Neuronal stem cell (in vitro differentiated cells): ENCODE measurements at regions not wholly inside any gene's neighbourhood (a gene's known extent, or its start where the extent isn't known, plus 50 kb on each side); places are given as distances from the start of the nearest gene placed in this dataset.
"Not testable (repeated sequence)": the region's sequence is repeated elsewhere in the genome, so short reads cannot be mapped to it uniquely, and the experiment has no call there.

Source experiments
- DNase-seq: peaks from one replicate; pipeline ENCODE4 v3.0.0-alpha.2; 2013; ENCODE audit warnings: low spot score
- H2AFZ ChIP-seq: one replicate; pipeline ENCODE4 v1.6.1; 2013; ENCODE audit warnings: mild to moderate bottlenecking, low read length, inconsistent platforms
- H2AK5ac ChIP-seq: 2 replicates; pipeline ENCODE4 v1.6.1; 2013; ENCODE audit warnings: low read depth, mild to moderate bottlenecking, inconsistent platforms, low read length, moderate library complexity, mixed read lengths
- H2BK120ac ChIP-seq: 2 replicates; pipeline ENCODE4 v1.6.1; 2013; ENCODE audit warnings: low read depth, mild to moderate bottlenecking, inconsistent platforms, low read length, moderate library complexity, mixed read lengths
- H2BK12ac ChIP-seq: one replicate; pipeline ENCODE4 v1.6.1; 2013; ENCODE audit warnings: low read length, inconsistent platforms
- H2BK15ac ChIP-seq: 2 replicates; pipeline ENCODE4 v1.6.1; 2013; ENCODE audit warnings: mild to moderate bottlenecking, low read length, inconsistent platforms, mixed read lengths
- H2BK5ac ChIP-seq: one replicate; pipeline ENCODE4 v1.6.1; 2013; ENCODE audit warnings: inconsistent platforms, mild to moderate bottlenecking, low read length, moderate library complexity
- H3K14ac ChIP-seq: one replicate; pipeline ENCODE4 v1.6.1; 2013; ENCODE audit warnings: low read length, inconsistent platforms
- H3K18ac ChIP-seq: 2 replicates; pipeline ENCODE4 v1.6.1; 2013; ENCODE audit warnings: low read length, inconsistent platforms
- H3K23ac ChIP-seq: 2 replicates; pipeline ENCODE4 v1.6.1; 2013; ENCODE audit warnings: low read depth, mild to moderate bottlenecking, mixed read lengths, low read length, inconsistent platforms; ENCODE audit not compliant: poor library complexity
- H3K27ac ChIP-seq: replicated peaks from 3 replicates; pipeline ENCODE4 v1.5.1; 2013; ENCODE audit warnings: low read length, inconsistent platforms
- H3K27me3 ChIP-seq, 3 experiments: 2 replicates each; pipeline ENCODE4 v1.6.1; 2013; ENCODE audit warnings: low read length in 3 of 3, mild to moderate bottlenecking in 2 of 3, inconsistent platforms in 1 of 3, low read depth in 1 of 3, mixed read lengths in 1 of 3, moderate library complexity in 1 of 3; ENCODE audit not compliant: control insufficient read depth in 3 of 3, insufficient read depth in 3 of 3
- H3K36me3 ChIP-seq, 2 donors: replicated peaks in 1 of 2; 2 replicates each; pipeline ENCODE4 v1.6.1; 2013; ENCODE audit warnings: low read length in 2 of 2; ENCODE audit not compliant: control insufficient read depth in 2 of 2, insufficient read depth in 2 of 2
- H3K4ac ChIP-seq: 2 replicates; pipeline ENCODE4 v1.6.1; 2013; ENCODE audit warnings: inconsistent platforms, mild to moderate bottlenecking, low read length, moderate library complexity
- H3K4me1 ChIP-seq, 2 donors: 1 replicate in 1 of 2; 2 replicates in 1 of 2; pipeline ENCODE4 v1.6.1; 2013; ENCODE audit warnings: low read length in 2 of 2, low read depth in 1 of 2; ENCODE audit not compliant: control insufficient read depth in 2 of 2, insufficient read depth in 1 of 2
- H3K4me2 ChIP-seq: one replicate; pipeline ENCODE4 v1.6.1; 2013; ENCODE audit warnings: mild to moderate bottlenecking, low read length, inconsistent platforms; ENCODE audit not compliant: insufficient read depth, poor library complexity, severe bottlenecking
- H3K4me3 ChIP-seq, 2 donors: 2 replicates each; pipeline ENCODE4 v1.5.1; 2013; ENCODE audit warnings: low read length in 2 of 2, mild to moderate bottlenecking in 2 of 2, inconsistent platforms in 1 of 2, moderate library complexity in 1 of 2
- H3K79me1 ChIP-seq: one replicate; pipeline ENCODE4 v1.6.1; 2013; ENCODE audit warnings: low read depth, mild to moderate bottlenecking, inconsistent platforms, low read length, moderate library complexity
- H3K9ac ChIP-seq: one replicate; pipeline ENCODE4 v1.6.1; 2013; ENCODE audit warnings: mild to moderate bottlenecking, low read depth, low read length, inconsistent platforms; ENCODE audit not compliant: poor library complexity
- H3K9me3 ChIP-seq, 2 donors: replicated peaks in 1 of 2; 2 replicates each; pipeline versions ENCODE3 to v1.6.1; 2013; ENCODE audit warnings: low read length in 2 of 2, mild to moderate bottlenecking in 2 of 2, inconsistent platforms in 1 of 2, low read depth in 1 of 2, mixed read lengths in 1 of 2, moderate library complexity in 1 of 2; ENCODE audit not compliant: control insufficient read depth in 2 of 2, insufficient read depth in 1 of 2
- H4K8ac ChIP-seq: one replicate; pipeline ENCODE4 v1.6.1; 2013; ENCODE audit warnings: low read depth, mild to moderate bottlenecking, inconsistent platforms, low read length, moderate library complexity
- H4K91ac ChIP-seq: one replicate; pipeline ENCODE4 v1.6.1; 2013; ENCODE audit warnings: low read length, low read depth, mild to moderate bottlenecking, inconsistent platforms; ENCODE audit not compliant: poor library complexity
- WGBS, 2 donors: extraction: QIAGEN DNeasy Blood & Tissue Kit; methylation state at CpG; one replicate each; pipeline ENCODE4 v1.1.7; 2013; ENCODE audit warnings: missing lambda C conversion rate in 2 of 2, mixed read lengths in 1 of 2; ENCODE audit not compliant: insufficient read length in 2 of 2, insufficient replicate concordance in 1 of 2; ENCODE audit errors: extremely low coverage in 2 of 2; 5-methylcytosine and 5-hydroxymethylcytosine counted together

DNA sequence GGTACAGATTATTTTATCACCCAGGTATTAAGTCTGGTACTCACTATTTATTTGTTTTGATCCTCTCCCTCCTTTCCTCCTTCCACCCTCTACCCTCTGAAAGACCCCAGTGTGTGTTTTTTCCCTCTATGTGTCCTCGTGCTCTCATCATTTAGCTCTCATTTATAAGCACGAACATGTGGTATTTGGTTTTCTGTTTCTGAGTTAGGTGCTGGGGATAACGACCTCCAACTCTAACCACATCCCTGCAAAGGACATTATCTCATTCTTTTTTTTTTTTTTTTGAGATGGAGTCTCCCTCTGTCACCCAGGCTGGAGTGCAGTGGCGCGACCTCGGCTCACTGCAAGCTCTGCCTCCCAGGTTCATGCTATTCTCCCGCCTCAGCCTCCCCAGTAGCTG is 1056.1 kb downstream of the SLITRK5 start:
- H3K9me3 ChIP-seq, H3K79me1 ChIP-seq, H4K8ac ChIP-seq, H4K91ac ChIP-seq, H2BK15ac ChIP-seq, H2BK5ac ChIP-seq, H3K36me3 ChIP-seq, H3K27me3 ChIP-seq, H3K18ac ChIP-seq, H3K4me2 ChIP-seq, H3K27ac ChIP-seq, H2AFZ ChIP-seq, H3K9ac ChIP-seq, H2BK120ac ChIP-seq, H2AK5ac ChIP-seq, H3K4me3 ChIP-seq, H3K14ac ChIP-seq, H3K4me1 ChIP-seq, DNase-seq, H3K23ac ChIP-seq, H3K4ac ChIP-seq, H2BK12ac ChIP-seq: not testable (repeated sequence)
- no CpG with 5 or more reads among the region's 7 CpGs for WGBS, 2 donors

DNA sequence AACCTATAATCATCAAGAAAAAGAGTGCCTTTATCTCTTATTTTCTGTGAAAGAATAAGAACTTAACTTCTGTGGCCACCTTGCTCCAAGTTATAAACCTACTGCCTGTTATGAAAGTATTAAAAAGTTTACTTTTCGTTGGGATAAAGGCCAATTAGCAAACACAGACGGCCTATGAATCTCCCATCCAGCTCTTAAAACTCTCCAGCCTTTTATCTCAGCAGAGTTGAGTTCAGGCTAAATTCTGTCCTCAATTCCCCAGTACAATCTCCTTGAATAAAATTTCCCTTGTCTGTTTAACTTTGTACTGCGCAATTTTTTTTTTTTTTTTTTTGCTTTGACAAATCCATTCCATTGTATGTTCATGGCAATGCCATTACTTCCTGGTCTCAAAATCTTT is 1058.4 kb downstream of the SLITRK5 start:
- Histone ChIP-seq H4K91ac (no peak overlapping the region), H3K27ac (no peak overlapping the region), H3K79me1 (no peaks in the 10 kb centered on the region), H3K27me3 (no peaks in the 10 kb centered on the region), H3K23ac (no peak overlapping the region), H2BK5ac (no peak overlapping the region), H2BK15ac (no peak overlapping the region), H4K8ac (no peak overlapping the region), H3K18ac (no peak overlapping the region), H3K14ac (no peak overlapping the region), H3K36me3 (no peaks in the 10 kb centered on the region), H3K4me1 (no peaks in the 10 kb centered on the region), H2AFZ (no peak overlapping the region), H3K9ac (no peak overlapping the region), H3K9me3 (peaks cover 0 to 2% of the 10 kb centered on the region in 2 donors), H3K4me3 (no peak overlapping the region), H2BK120ac (no peak overlapping the region), H3K4me2 (no peak overlapping the region), H3K4ac (no peak overlapping the region), H2BK12ac (no peak overlapping the region), H2AK5ac (no peak overlapping the region)
- DNase-seq: no peak
- WGBS, 2 donors: no CpG with 5 or more reads among the region's 3 CpGs

DNA sequence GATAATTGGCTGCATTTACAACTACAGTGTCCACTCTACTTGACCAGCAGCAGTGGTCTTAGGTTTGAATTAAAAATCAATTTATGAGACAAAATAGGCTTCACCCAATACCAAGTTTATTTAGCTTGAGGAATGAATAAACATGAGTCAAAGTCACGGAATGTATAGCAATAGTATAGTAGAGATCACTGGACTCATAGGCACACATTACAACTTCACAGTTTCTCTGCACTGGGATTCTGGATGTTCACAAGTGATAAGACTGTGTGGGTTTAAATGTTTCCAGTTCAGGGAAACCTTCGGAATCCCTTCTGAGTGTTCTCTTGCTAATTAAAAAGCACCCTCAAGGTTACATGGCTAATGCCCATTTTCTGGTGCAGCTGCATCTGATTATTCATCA is 1064.9 kb downstream of the SLITRK5 start:
- no peak for DNase-seq
- no peak overlapping the region for H2AK5ac ChIP-seq
- no CpG with 5 or more reads among the region's 2 CpGs for WGBS, 2 donors
- H3K23ac ChIP-seq: no peak overlapping the region
- H3K27me3 ChIP-seq: no peaks in the 10 kb centered on the region
- no peak overlapping the region for H2BK5ac ChIP-seq
- H3K9me3 ChIP-seq: peaks cover 0 to 2% of the 10 kb centered on the region in 2 donors
- no peak overlapping the region for H3K18ac ChIP-seq
- H2BK15ac ChIP-seq: no peak overlapping the region
- H3K4me3 ChIP-seq: no peak overlapping the region
- H4K8ac ChIP-seq: no peak overlapping the region
- no peaks in the 10 kb centered on the region for H3K4me1 ChIP-seq
- H4K91ac ChIP-seq: no peak overlapping the region
- H3K4ac ChIP-seq: no peak overlapping the region
- H2BK120ac ChIP-seq: no peak overlapping the region
- H2AFZ ChIP-seq: no peak overlapping the region
- H2BK12ac ChIP-seq: no peak overlapping the region
- H3K36me3 ChIP-seq: no peaks in the 10 kb centered on the region
- H3K14ac ChIP-seq: no peak overlapping the region
- H3K27ac ChIP-seq: no peak overlapping the region
- H3K4me2 ChIP-seq: no peak overlapping the region
- no peak overlapping the region for H3K9ac ChIP-seq
- no peaks in the 10 kb centered on the region for H3K79me1 ChIP-seq

DNA sequence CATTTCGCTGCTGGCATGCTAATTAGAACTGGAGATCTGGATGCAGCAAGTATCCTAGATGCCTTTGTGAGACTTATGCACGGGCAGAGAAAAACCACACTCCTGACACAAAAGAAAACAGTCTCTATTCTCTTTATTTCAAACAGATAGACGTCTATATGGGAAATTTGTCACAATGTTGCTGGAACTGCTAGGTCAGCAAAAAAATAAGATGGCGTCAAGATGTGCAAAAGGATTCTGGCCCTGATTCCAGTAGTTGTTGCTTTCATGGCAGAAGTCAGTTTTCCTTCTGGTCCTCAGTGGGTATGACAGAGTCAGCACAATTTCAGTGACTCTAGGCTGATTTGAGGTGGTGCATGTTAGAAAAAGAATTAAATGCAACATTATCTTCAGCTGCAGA is 1068.0 kb downstream of the SLITRK5 start:
- H3K27ac ChIP-seq: no peak overlapping the region
- no peak overlapping the region for H3K4ac ChIP-seq
- no peak overlapping the region for H2BK5ac ChIP-seq
- WGBS, 2 donors: no CpG with 5 or more reads among the region's 4 CpGs
- no peak overlapping the region for H4K91ac ChIP-seq
- H2BK12ac ChIP-seq: no peak overlapping the region
- no peak for DNase-seq
- H3K36me3 ChIP-seq: no peaks in the 10 kb centered on the region
- H3K9ac ChIP-seq: no peak overlapping the region
- H2AK5ac ChIP-seq: no peak overlapping the region
- peaks cover 0 to 2% of the 10 kb centered on the region in 2 donors for H3K9me3 ChIP-seq
- no peak overlapping the region for H3K14ac ChIP-seq
- H3K4me1 ChIP-seq: no peaks in the 10 kb centered on the region
- no peaks in the 10 kb centered on the region for H3K27me3 ChIP-seq
- H3K4me2 ChIP-seq: no peak overlapping the region
- H4K8ac ChIP-seq: no peak overlapping the region
- H3K18ac ChIP-seq: no peak overlapping the region
- no peak overlapping the region for H3K23ac ChIP-seq
- no peak overlapping the region for H3K4me3 ChIP-seq
- H2BK120ac ChIP-seq: no peak overlapping the region
- no peaks in the 10 kb centered on the region for H3K79me1 ChIP-seq
- H2BK15ac ChIP-seq: no peak overlapping the region
- H2AFZ ChIP-seq: no peak overlapping the region
